Thymus (tissue), 11 donors: ENCODE measurements at regions not wholly inside any gene's neighbourhood (a gene's known extent, or its start where the extent isn't known, plus 50 kb on each side); places are given as distances from the start of the nearest gene placed in this dataset.

Experiments
- DNase-seq, 9 donors: peaks; one replicate each; pipeline ENCODE4 v3.0.0-alpha.2; 2013; ENCODE audit warnings: low spot score in 9 of 9, low read depth in 6 of 9, missing footprints in 1 of 9
- H3K27ac ChIP-seq, 2 donors: one replicate each; pipeline ENCODE4 v1.5.1; 2013; ENCODE audit warnings: control low read depth in 1 of 2, low read depth in 1 of 2, low read length in 1 of 2, mild to moderate bottlenecking in 1 of 2, moderate library complexity in 1 of 2
- H3K27me3 ChIP-seq, 2 donors: one replicate each; pipeline ENCODE4 v1.5.1; 2013; ENCODE audit warnings: low read length in 1 of 2; ENCODE audit not compliant: control insufficient read depth in 2 of 2, insufficient read depth in 1 of 2
- H3K36me3 ChIP-seq, 2 donors: one replicate each; pipeline ENCODE4 v1.5.1; 2013; ENCODE audit warnings: low read length in 1 of 2, mild to moderate bottlenecking in 1 of 2, moderate library complexity in 1 of 2; ENCODE audit not compliant: control insufficient read depth in 2 of 2, insufficient read depth in 2 of 2
- H3K4me1 ChIP-seq, 2 donors: one replicate each; pipeline ENCODE4 v1.5.1; 2013; ENCODE audit warnings: low read length in 2 of 2; ENCODE audit not compliant: control insufficient read depth in 2 of 2, insufficient read depth in 2 of 2
- H3K4me3 ChIP-seq, 2 donors: one replicate each; pipeline ENCODE4 v1.5.1; 2013; ENCODE audit warnings: low read length in 2 of 2, control low read depth in 1 of 2, mild to moderate bottlenecking in 1 of 2
- H3K9me3 ChIP-seq, 2 donors: one replicate each; pipeline ENCODE4 v1.5.1; 2013; ENCODE audit warnings: low read length in 1 of 2, mild to moderate bottlenecking in 1 of 2; ENCODE audit not compliant: control insufficient read depth in 2 of 2, insufficient read depth in 1 of 2
- WGBS: extraction: QIAGEN DNeasy Blood & Tissue Kit; methylation state at CpG from one replicate; pipeline ENCODE4 v1.1.7; 2013; 5-methylcytosine and 5-hydroxymethylcytosine counted together
- donor health status: healthy.

- 74% methylated on average over 5 of the region's 5 CpGs for whole genome bisulfite sequencing
- Histone ChIP-seq H3K27me3 (no peaks in the 10 kb centered on the region), H3K4me3 (no peak overlapping the region), H3K36me3 (no peaks in the 10 kb centered on the region), H3K9me3 (no peaks in the 10 kb centered on the region), H3K4me1 (no peaks in the 10 kb centered on the region), H3K27ac (no peak overlapping the region)
- no peak for DNase-seq
Measured at GRCh38 chr14:30337456-30337855, 221.5 kb upstream of the G2E3 start.

- Histone ChIP-seq H3K27ac (no peak overlapping the region), H3K36me3 (no peaks in the 10 kb centered on the region), H3K9me3 (no peaks in the 10 kb centered on the region), H3K4me3 (no peak overlapping the region), H3K27me3 (no peaks in the 10 kb centered on the region), H3K4me1 (no peaks in the 10 kb centered on the region)
- WGBS = 94% methylated on average over 6 of the region's 6 CpGs
- no peak for DNase-seq
Measured at GRCh38 chr14:30339311-30339901, 219.6 kb upstream of the G2E3 start.

GRCh38 chr14:30340495-30340894, 218.5 kb upstream of the G2E3 start:
- 97% methylated on average over 1 of the region's 1 CpG for WGBS
- Histone ChIP-seq H3K36me3 (no peaks in the 10 kb centered on the region), H3K27me3 (no peaks in the 10 kb centered on the region), H3K9me3 (no peaks in the 10 kb centered on the region), H3K4me1 (no peaks in the 10 kb centered on the region), H3K4me3 (no peak overlapping the region), H3K27ac (no peak overlapping the region)
- no peak for DNase-seq

GRCh38 chr14:30345511-30345910, 213.4 kb upstream of the G2E3 start:
- H3K9me3 ChIP-seq = no peaks in the 10 kb centered on the region
- no peak for DNase-seq
- H3K4me3 ChIP-seq = no peak overlapping the region
- 94% methylated on average over 1 of the region's 1 CpG for WGBS
- no peak overlapping the region for H3K27ac ChIP-seq
- H3K27me3 ChIP-seq = no peaks in the 10 kb centered on the region
- no peaks in the 10 kb centered on the region for H3K36me3 ChIP-seq
- no peaks in the 10 kb centered on the region for H3K4me1 ChIP-seq

- no peaks in the 10 kb centered on the region for H3K4me1 ChIP-seq
- no peaks in the 10 kb centered on the region for H3K9me3 ChIP-seq
- no peak overlapping the region for H3K27ac ChIP-seq
- H3K36me3 ChIP-seq = no peaks in the 10 kb centered on the region
- WGBS = 95% methylated on average over 2 of the region's 2 CpGs
- no peak for DNase-seq
- H3K4me3 ChIP-seq = no peak overlapping the region
- no peaks in the 10 kb centered on the region for H3K27me3 ChIP-seq
Measured at GRCh38 chr14:30348445-30348844, 210.5 kb upstream of the G2E3 start.

GRCh38 chr14:30349520-30349919, 209.4 kb upstream of the G2E3 start:
- Histone ChIP-seq H3K27me3 (no peaks in the 10 kb centered on the region), H3K27ac (no peak overlapping the region), H3K36me3 (no peaks in the 10 kb centered on the region), H3K9me3 (no peaks in the 10 kb centered on the region), H3K4me3 (no peak overlapping the region), H3K4me1 (no peaks in the 10 kb centered on the region)
- no peak for DNase-seq
- WGBS = 92% methylated on average over 3 of the region's 3 CpGs

- no peaks in the 10 kb centered on the region for H3K27me3 ChIP-seq
- H3K36me3 ChIP-seq = no peaks in the 10 kb centered on the region
- no peaks in the 10 kb centered on the region for H3K9me3 ChIP-seq
- no peak overlapping the region for H3K4me3 ChIP-seq
- WGBS = 83% methylated on average over 1 of the region's 1 CpG
- no peak for DNase-seq
- H3K4me1 ChIP-seq = no peaks in the 10 kb centered on the region
- no peak overlapping the region for H3K27ac ChIP-seq
Measured at GRCh38 chr14:30354439-30354838, 204.5 kb upstream of the G2E3 start.

GRCh38 chr14:30355431-30355913, 203.5 kb upstream of the G2E3 start:
- H3K9me3 ChIP-seq = peaks cover 0 to 3% of the 10 kb centered on the region in 2 donors
- no peak overlapping the region for H3K27ac ChIP-seq
- 48% methylated on average over 5 of the region's 5 CpGs for WGBS
- DNase-seq = no peak
- H3K27me3 ChIP-seq = no peaks in the 10 kb centered on the region
- H3K36me3 ChIP-seq = no peaks in the 10 kb centered on the region
- no peaks in the 10 kb centered on the region for H3K4me1 ChIP-seq
- H3K4me3 ChIP-seq = no peak overlapping the region

- DNase-seq = no peak
- WGBS = 91% methylated on average over 7 of the region's 7 CpGs
- Histone ChIP-seq H3K27me3 (no peaks in the 10 kb centered on the region), H3K9me3 (peaks cover 0 to 3% of the 10 kb centered on the region in 2 donors), H3K4me3 (no peak overlapping the region), H3K27ac (no peak overlapping the region), H3K36me3 (no peaks in the 10 kb centered on the region), H3K4me1 (no peaks in the 10 kb centered on the region)
Measured at GRCh38 chr14:30356438-30357202, 202.3 kb upstream of the G2E3 start.
